ENCODE measurements at regions not wholly inside any gene's neighbourhood (a gene's known extent, or its start where the extent isn't known, plus 50 kb on each side); places are given as distances from the start of the nearest gene placed in this dataset.

- DNase-seq (ENCODE audit: extremely low read depth, low read depth, low spot score): no peak
Observed at GRCh38 chr2:2879781-2880180, 497.8 kb downstream of the EIPR1 start.

DNA sequence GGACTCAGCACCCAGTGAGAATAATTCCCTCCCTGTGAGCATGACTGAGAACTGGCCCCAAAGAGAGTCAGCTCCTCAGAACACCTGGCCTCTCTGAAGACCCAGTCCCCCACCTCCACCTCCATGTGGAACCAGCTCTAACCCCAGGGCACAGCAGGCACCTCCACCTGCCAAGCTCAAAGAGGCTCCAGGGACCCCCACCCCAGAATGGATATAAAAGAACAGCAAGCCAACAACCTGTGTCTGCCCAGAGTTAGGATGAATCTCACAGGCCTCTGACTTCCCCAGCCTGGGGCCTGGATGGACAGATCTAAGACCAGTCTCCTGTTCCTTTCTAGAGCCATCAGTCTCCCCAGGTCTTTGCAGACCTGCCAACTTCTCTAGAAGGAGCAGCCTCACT, 498.5 kb downstream of the EIPR1 start:
- DNase-seq (ENCODE audit: extremely low read depth, low read depth, low spot score): no peak

DNA sequence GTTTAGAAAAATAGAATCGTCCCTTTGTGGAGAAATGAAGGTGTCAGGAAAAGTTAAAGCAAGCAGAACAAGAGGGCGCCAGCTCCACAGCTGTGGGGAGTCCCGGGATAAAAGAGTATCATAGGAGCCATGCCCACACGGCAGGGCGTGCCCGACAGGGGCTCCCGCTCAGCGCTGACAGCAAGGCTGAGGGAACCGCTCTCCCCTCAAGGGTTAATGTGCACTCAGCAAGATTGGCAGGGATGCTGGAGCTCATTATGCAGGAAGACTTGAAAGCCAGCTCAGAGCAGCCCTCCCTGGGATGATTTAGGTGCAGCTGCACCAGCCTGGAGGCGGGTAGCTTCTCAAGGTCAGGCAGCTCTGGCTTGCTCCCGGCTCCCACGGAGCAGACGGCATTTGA, 500.2 kb downstream of the EIPR1 start:
- no peak for DNase-seq (ENCODE audit: extremely low read depth, low read depth, low spot score)

GRCh38 chr2:2876331-2877221, 501.0 kb downstream of the EIPR1 start:
- no peak for DNase-seq (ENCODE audit: extremely low read depth, low read depth, low spot score)

DNA sequence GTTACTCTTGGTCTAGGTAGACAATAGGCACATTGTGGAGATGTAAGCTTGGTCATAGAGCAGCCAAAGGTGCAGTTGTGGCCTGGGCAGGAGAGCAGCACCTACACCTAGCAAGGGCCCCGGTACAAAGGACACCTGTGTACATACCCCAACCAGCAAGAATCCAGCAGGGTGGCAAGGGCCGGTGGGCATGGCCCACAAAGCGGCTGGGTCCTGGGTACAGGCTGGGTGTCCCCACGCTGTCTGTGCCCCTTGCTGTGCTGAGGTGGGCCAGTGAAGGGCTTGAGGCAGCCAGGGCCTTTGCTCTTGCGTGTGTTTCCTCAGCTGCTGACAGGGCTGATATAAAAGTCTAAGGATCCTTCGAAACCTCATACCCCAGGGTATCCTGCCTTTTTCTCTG, 501.8 kb downstream of the EIPR1 start:
- no peak for DNase-seq (ENCODE audit: extremely low read depth, low read depth, low spot score)

DNA sequence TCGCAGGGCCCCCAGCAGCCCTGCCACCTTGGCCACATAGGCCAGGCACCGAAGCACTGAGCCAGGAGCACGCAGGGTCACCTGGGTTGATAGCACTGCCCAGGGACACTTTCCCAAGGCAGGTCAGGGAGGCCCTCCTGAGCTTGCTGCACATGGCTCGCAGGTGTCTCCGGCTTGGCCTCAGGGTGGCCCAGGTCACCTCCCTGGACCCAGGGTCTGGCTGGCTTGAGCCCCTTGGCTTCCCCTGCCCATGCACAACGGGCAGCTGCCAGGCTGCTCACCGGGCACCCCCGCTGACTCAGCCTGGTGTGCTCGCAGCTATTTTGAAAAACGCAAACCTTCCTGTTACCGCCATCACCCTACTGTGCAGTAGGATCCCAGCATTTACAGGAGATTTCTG, 502.3 kb downstream of the EIPR1 start:
- DNase-seq (ENCODE audit: extremely low read depth, low read depth, low spot score): no peak

- no peak for DNase-seq (ENCODE audit: extremely low read depth, low read depth, low spot score)
Observed at GRCh38 chr2:2874805-2875204, 502.8 kb downstream of the EIPR1 start.

DNA sequence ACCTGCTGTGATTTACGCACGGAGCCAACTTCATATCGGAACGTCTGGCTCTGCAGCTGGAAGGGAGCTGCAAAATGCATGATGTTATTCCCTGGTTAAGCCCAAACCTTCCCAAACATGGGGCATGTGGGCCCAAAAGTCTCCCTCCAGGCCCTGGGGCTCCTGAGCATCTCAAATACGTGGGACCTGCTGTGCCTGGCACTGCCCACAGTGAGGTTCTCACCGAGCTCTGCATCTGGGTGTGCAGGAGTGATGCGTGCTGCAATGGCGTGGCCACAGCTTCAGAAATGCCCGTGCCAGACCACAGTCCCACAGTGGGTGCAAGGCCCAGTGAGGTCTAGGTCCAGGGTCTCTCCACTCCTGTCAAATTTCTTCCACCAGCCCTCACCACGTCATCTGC, 503.3 kb downstream of the EIPR1 start:
- DNase-seq (ENCODE audit: extremely low read depth, low read depth, low spot score): no peak

- DNase-seq (ENCODE audit: extremely low read depth, low read depth, low spot score): no peak
Observed at GRCh38 chr2:2873450-2873811, 504.2 kb downstream of the EIPR1 start.

DNA sequence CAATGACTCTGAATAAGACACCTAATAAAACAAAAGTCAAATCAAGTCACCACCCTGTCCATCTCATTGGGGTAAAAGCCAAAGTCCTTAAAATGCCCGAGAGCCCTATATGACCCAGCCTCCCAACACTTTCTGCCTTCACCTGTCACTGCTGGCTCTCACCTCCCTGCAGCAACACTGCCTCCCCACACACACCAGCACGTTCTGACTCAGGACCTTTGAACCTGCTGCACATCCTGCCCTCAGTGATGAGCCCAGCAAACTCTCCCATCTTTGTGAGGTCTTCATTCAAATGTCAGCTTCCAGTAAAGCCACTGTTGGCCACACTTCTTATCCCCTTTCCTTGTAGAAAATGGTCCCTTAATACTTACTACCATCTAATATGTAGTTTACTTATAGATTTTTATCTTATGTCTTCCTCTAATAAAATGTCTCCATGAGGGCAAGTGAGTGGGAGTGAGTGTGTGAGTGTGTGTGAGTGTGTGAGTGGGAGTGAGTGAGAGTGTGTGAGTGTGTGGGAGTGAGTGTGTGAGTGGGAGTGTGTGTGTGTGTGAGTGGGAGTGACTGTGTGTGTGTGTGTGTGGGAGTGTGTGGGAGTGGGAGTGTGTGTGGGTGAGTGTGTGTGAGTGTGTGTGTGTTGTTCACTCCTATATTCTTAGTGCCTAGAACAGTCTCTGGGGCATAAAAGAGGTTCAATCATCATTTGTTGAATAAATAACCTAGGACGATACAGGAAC, 504.7 kb downstream of the EIPR1 start:
- DNase-seq (ENCODE audit: extremely low read depth, low read depth, low spot score): no peak

DNA sequence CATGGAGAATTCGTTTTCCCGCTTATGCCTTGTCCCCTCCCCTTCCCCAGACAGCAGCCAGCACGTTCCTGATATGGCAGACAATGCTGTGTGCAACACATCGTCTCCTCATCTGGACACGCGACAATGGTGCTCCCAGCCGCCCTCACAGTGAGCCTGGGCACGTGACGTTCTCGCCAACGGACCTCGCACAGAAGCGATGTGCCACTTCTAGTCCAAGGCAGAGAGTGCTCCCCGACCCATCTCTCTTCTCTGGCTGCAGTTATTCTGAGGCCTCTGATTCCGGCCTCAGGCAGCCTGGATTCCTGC, 505.4 kb downstream of the EIPR1 start:
- DNase-seq (ENCODE audit: extremely low read depth, low read depth, low spot score): no peak

DNA sequence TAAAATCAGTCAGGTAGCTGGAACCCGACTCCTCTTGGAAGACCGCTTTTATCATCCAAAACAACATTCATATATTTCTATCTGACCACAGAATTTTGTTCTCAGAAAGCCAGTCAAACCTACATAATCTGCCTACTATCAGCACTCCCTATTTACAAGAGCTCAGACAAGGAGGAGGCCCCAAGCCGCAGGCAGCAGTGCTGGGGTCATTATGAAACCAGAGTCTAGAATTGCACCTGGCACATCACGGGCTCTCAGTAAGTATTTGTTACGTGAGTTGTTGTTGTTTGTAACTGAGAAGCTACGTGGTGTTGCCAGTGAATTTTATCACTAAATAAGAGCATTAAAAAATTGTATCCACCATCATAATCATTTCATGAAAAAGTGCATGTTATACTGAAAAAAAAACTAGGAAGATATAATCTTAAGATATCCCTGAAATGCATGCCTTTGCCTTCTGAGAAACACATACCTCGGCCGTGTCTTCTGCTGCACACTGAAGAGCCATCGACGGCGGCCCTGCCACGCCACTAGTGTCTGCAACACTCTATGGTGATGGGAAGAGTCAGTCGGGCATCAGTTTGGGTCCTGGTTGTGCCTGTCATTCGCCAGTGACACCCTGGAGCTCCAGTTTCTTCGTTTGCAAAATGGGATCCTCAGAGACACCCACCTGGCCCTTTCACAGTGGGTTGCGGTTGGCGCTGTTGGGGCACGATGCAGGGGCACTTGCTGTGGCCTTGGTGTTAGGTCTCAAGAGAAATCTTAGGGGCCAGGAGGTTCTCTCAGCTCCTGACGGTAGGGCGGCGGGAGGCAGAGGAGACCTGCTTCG, 505.9 kb downstream of the EIPR1 start:
- no peak for DNase-seq (ENCODE audit: extremely low read depth, low read depth, low spot score)

GRCh38 chr2:2870106-2870505, 507.5 kb downstream of the EIPR1 start:
- DNase-seq (ENCODE audit: extremely low read depth, low read depth, low spot score): no peak

DNA sequence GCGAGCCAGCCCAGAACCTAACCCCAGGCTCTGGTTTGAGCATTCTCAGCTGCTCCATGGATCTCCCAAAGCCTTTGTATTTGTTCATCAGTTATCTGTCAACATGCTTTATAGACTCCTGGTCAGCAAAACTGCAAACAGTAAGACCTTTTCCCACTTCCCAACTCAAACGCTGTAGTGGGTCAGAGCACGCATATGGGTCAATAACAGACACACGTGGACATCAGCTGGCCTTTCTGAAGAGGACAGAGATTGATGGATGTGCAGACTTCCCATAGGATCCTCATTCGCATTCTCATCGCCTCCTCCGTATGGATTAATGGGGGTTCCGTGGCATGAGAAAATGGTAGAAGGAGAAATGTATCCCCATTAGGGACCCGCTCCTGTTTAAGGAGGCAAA, 508.1 kb downstream of the EIPR1 start:
- no peak for DNase-seq (ENCODE audit: extremely low read depth, low read depth, low spot score)

DNA sequence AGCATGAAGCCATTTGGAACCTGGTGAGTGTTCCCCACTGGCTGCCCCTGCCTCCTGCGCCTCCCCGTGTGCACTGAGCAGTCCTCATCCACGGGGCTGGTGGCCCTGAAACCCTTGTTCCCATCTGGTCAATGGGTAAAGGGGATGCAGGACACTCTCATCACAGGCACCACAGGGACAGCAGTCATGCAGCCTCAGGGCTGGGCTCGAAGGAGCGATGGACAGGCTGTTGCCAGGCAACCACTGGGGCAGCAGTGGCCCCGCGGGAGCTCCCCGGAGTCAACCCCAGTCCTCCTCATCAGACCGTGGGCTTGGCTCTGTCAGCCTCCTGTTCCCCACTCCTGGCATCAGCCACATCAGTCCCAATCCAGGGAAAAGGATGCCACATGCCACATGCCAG, 509.5 kb downstream of the EIPR1 start:
- DNase-seq (ENCODE audit: extremely low read depth, low read depth, low spot score): no peak

GRCh38 chr2:2867397-2867979, 510.1 kb downstream of the EIPR1 start:
- DNase-seq (ENCODE audit: extremely low read depth, low read depth, low spot score): no peak

DNA sequence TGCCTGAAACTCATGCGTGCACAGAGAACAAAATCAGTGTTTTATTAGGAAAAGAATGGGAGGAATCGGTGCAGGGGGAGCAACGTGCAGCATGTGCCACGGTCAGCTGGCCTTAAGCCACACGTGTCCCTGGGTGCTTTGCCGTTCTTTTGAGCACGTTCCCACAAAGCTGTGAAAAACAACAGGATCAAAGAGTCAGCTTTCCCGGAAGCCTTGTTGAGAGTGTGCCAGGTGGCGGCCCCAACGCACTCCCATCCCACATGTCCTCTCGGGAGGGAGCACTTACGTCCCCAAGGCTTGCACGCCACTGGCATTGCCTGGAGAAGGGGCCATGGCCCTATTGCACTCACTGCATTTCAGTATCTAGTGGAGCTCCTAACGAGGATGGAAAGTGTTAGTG, 511.2 kb downstream of the EIPR1 start:
- DNase-seq (ENCODE audit: extremely low read depth, low read depth, low spot score): no peak

GRCh38 chr2:2862386-2862785, 515.2 kb downstream of the EIPR1 start:
- DNase-seq (ENCODE audit: extremely low read depth, low read depth, low spot score): no peak

GRCh38 chr2:2861666-2862240, 515.9 kb downstream of the EIPR1 start:
- DNase-seq (ENCODE audit: extremely low read depth, low read depth, low spot score): no peak

DNA sequence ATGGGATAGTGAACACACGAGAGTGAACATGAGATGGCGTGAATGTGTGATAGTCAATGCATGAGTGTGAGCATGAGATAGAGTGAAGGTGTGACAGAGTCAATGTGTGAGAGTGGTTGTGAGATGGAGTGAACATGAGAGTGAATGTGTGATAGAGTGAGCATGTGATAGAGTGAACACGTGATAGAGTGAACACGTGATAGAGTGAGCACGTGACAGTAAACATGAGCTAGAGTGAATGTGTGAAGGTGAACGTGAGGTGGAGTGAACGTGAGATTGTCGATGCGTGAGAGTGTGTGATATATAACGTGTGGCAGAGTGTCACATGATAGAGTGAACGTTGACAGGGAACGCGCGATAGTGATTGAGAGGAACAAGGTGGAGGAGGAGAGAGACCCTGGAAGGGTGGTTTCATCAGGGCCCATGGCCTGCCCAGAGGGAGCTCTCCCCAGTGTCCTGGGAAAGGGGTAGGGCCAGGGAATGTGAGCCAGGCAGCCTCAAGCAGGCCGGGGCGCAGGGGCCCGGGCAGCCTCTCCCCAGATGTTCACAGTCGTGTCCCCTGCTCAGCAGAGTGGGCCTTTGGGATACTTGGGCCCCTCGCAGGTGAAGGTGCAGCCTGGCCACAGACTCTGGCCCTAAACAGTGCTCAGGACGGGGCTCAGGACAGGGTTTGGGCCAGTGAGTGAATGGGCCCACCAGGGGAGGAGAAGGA, 516.9 kb downstream of the EIPR1 start:
- DNase-seq (ENCODE audit: extremely low read depth, low read depth, low spot score): no peak

Data from glomerular endothelial cell (primary cell).